Caco-2 (cell line): ENCODE measurements at regions not wholly inside any gene's neighbourhood (a gene's known extent, or its start where the extent isn't known, plus 50 kb on each side); places are given as distances from the start of the nearest gene placed in this dataset.

Experiments used
- BruUV-seq: library from RNA; stranded (reverse); fragments of 400-500 nt; replicated peaks from 2 replicates; lab custom pipeline; 2021; lab: Mats Ljungman, UMichigan
- CTCF ChIA-PET: fragments of 300-600 bp; sonication (Branson Sonifier 250); formaldehyde crosslinking; loops from one replicate; lab custom pipeline; 2022; ENCODE audit warnings: antibody characterized with exemption; lab: Charles Lee
- POLR2A ChIA-PET: fragments of 300-600 bp; sonication (Branson Sonifier 250); formaldehyde crosslinking; loops from one replicate; lab custom pipeline; 2022; ENCODE audit warnings: antibody characterized with exemption; lab: Charles Lee
- DNase-seq, 2 experiments: peaks; one replicate each; pipeline versions ENCODE4 v3.0.0 to v3.0.0-alpha.2; 2020 to 2022
- H3K27me3 ChIP-seq: replicated peaks from 2 replicates; pipeline ENCODE4 v1.6.0; 2011; ENCODE audit warnings: low read length; ENCODE audit not compliant: control insufficient read depth, insufficient read depth
- H3K36me3 ChIP-seq: 2 replicates; pipeline ENCODE4 v1.5.1; 2011; ENCODE audit warnings: low read length; ENCODE audit not compliant: control insufficient read depth, insufficient read depth
- H3K4me1 ChIP-seq: fragments of 250-450 bp; sonication (Bioruptor Pico); 2 replicates; pipeline ENCODE4 v1.5.1; 2020; ENCODE audit warnings: mild to moderate bottlenecking
- H3K4me3 ChIP-seq: 2 replicates; pipeline ENCODE4 v1.5.1; 2011; ENCODE audit warnings: low read depth, mild to moderate bottlenecking, control low read depth, low read length
- H3K9me3 ChIP-seq: fragments of 250-450 bp; sonication (Bioruptor Pico); 2 replicates; pipeline ENCODE4 v1.5.1; 2020; ENCODE audit warnings: mild to moderate bottlenecking, moderate library complexity
- H3K27ac Mint-ChIP-seq: one replicate; pipeline ENCODE4 v1.8.0; 2022; ENCODE audit warnings: mixed read lengths; ENCODE audit not compliant: unreplicated experiment
- H3K27me3 Mint-ChIP-seq: one replicate; pipeline ENCODE4 v1.8.0; 2022; ENCODE audit warnings: mixed read lengths; ENCODE audit not compliant: insufficient read depth, unreplicated experiment
- H3K36me3 Mint-ChIP-seq: one replicate; pipeline ENCODE4 v1.8.0; 2022; ENCODE audit warnings: mild to moderate bottlenecking, mixed read lengths; ENCODE audit not compliant: insufficient read depth, unreplicated experiment
- H3K4me1 Mint-ChIP-seq: one replicate; pipeline ENCODE4 v1.8.0; 2022; ENCODE audit warnings: low read depth, mixed read lengths; ENCODE audit not compliant: unreplicated experiment
- H3K4me3 Mint-ChIP-seq: one replicate; pipeline ENCODE4 v1.8.0; 2022; ENCODE audit warnings: mild to moderate bottlenecking, moderate library complexity, mixed read lengths; ENCODE audit not compliant: unreplicated experiment
- H3K9me3 Mint-ChIP-seq: one replicate; pipeline ENCODE4 v1.8.0; 2022; ENCODE audit warnings: mixed read lengths; ENCODE audit not compliant: unreplicated experiment
- CTCF ChIP-seq, 2 experiments: fragments of 200-600 bp in 1 of 2; IDR thresholded peaks; 1 replicate in 1 of 2; 2 replicates in 1 of 2; pipeline versions ENCODE4 v1.5.1 to v1.8.0; 2011 to 2022; ENCODE audit warnings: antibody characterized with exemption in 1 of 2, control low read depth in 1 of 2, inconsistent platforms in 1 of 2, low read depth in 1 of 2, low read length in 1 of 2, mild to moderate bottlenecking in 1 of 2, moderate library complexity in 1 of 2; ENCODE audit not compliant: insufficient read depth in 1 of 2, severe bottlenecking in 1 of 2, unreplicated experiment in 1 of 2
- intact Hi-C: fragments of 100-400 bp; cut with micrococcal nuclease; formaldehyde crosslinking; loops from one replicate; pipeline ENCODE4 v1.10.0; 2022; ENCODE audit not compliant: unreplicated experiment

DNA sequence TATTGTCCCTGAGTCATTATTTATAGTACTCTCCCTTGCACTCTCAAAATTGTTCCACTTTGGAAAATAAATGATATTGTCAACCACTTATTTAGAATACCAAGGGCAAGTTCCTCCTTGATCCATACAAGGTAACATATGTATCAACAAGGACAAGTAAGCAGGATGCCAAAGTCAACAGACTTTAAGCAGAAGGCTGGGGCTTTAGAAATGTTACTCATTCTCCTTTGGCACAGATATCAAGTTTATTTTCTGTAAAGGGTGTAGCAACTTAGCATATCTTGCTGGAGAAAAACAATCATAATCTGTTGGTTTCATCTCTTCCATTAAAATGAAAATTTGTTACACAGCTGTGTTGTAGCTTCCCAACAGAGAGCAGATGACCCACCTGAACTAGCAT, 248.7 kb upstream of the SLC30A5 start:
- H3K4me1 ChIP-seq, result no peaks in the 10 kb centered on the region
- CTCF ChIA-PET, result no interaction called here
- DNase-seq, result no peak
- Mint-ChIP-seq H3K36me3 (no peaks in the 10 kb centered on the region), H3K4me3 (no peak overlapping the region), H3K4me1 (no peaks in the 10 kb centered on the region), H3K27ac (no peak overlapping the region), H3K27me3 (peaks cover 7% of the 10 kb centered on the region), H3K9me3 (no peaks in the 10 kb centered on the region)
- no peaks in the 10 kb centered on the region for H3K9me3 ChIP-seq
- BruUV-seq, result no TSS peak
- no peak for TF ChIP-seq CTCF (IDR thresholded peaks at IDR 0.05; ENCODE audit: insufficient read depth in 1 of 2, low read depth in 1 of 2, low read length in 1 of 2, severe bottlenecking in 1 of 2, unreplicated experiment in 1 of 2)
- intact Hi-C loops, result no loop called here
- POLR2A ChIA-PET, result no interaction called here
- no peak overlapping the region for H3K4me3 ChIP-seq
- no peaks in the 10 kb centered on the region for H3K27me3 ChIP-seq
- no peaks in the 10 kb centered on the region for H3K36me3 ChIP-seq

DNA sequence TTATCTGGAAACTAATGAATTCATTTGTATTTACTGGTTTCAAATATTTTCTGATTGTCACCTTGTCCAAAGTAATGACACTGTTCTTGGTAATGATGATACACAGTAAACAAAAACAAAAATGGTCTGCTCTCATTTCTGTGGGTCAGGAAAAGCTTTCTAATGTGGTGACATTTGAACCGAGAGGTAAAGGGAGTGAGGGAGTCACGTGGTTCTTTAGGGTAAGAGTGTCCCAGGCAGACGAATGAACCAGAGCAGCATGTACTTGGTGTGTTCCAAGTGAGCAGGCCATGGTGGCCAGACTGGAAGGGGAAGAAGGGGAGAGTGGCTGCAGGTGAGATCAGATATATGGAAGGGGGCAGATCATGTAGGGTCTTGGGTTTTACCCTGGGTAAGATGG, 247.0 kb upstream of the SLC30A5 start:
- Mint-ChIP-seq H3K27me3 (peaks cover 11% of the 10 kb centered on the region), H3K36me3 (no peaks in the 10 kb centered on the region), H3K4me3 (no peak overlapping the region), H3K4me1 (no peaks in the 10 kb centered on the region), H3K9me3 (no peaks in the 10 kb centered on the region), H3K27ac (no peak overlapping the region)
- Histone ChIP-seq H3K27me3 (no peaks in the 10 kb centered on the region), H3K9me3 (no peaks in the 10 kb centered on the region), H3K36me3 (no peaks in the 10 kb centered on the region), H3K4me3 (no peak overlapping the region), H3K4me1 (no peaks in the 10 kb centered on the region)
- POLR2A ChIA-PET, result interaction anchor here (0.5 kb wide), 1 partner anchor 85 kb away, joined by 3 read pairs; no protein-coding TSS in a partner anchor
- no peak for TF ChIP-seq CTCF (IDR thresholded peaks at IDR 0.05; ENCODE audit: insufficient read depth in 1 of 2, low read depth in 1 of 2, low read length in 1 of 2, severe bottlenecking in 1 of 2, unreplicated experiment in 1 of 2)
- CTCF ChIA-PET, result no interaction called here
- intact Hi-C loops, result no loop called here
- BruUV-seq, result no TSS peak
- no peak for DNase-seq

DNA sequence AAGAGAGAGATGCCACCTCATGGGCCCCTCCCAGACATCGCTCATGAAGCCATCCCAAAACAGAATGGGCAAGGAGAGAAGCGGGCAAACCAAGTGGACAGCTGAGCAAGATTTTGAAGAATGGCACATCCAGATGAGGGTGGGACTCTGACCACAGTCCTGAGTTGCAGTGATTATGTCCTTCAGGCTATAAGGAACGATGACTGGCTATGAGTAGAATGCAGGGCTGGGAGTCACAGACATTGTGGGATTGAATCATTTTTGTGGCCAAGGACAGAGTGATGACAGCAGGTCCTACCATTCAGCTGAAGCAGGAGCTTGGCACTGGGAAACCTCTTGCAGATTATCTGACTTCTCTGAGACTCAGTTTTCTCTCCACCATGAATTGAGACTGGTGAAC, 245.7 kb upstream of the SLC30A5 start:
- Histone ChIP-seq H3K36me3 (no peaks in the 10 kb centered on the region), H3K4me1 (no peaks in the 10 kb centered on the region), H3K9me3 (no peaks in the 10 kb centered on the region), H3K4me3 (no peak overlapping the region), H3K27me3 (no peaks in the 10 kb centered on the region)
- Mint-ChIP-seq H3K36me3 (no peaks in the 10 kb centered on the region), H3K27me3 (peaks cover 11% of the 10 kb centered on the region), H3K27ac (no peak overlapping the region), H3K4me3 (no peak overlapping the region), H3K4me1 (no peaks in the 10 kb centered on the region), H3K9me3 (no peaks in the 10 kb centered on the region)
- no peak for DNase-seq
- no TSS peak for BruUV-seq
- ChIA-PET POLR2A (no interaction called here), CTCF (no interaction called here)
- intact Hi-C loops, result no loop called here
- TF ChIP-seq CTCF (IDR thresholded peaks at IDR 0.05; ENCODE audit: insufficient read depth in 1 of 2, low read depth in 1 of 2, low read length in 1 of 2, severe bottlenecking in 1 of 2, unreplicated experiment in 1 of 2), result no peak
